H1 (cell line): ENCODE measurements at regions not wholly inside any gene's neighbourhood (a gene's known extent, or its start where the extent isn't known, plus 50 kb on each side); places are given as distances from the start of the nearest gene placed in this dataset.

ENCODE experiments used
- BRCA1 ChIP-seq: IDR thresholded peaks from 2 replicates; pipeline ENCODE4 v1.6.1; 2012; ENCODE audit warnings: low read depth, low read length, improper control_type of control experiment
- HDAC6 ChIP-seq: IDR thresholded peaks from one replicate; pipeline ENCODE4 v1.7.1; 2012; ENCODE audit warnings: low read depth, mild to moderate bottlenecking, inconsistent platforms, low read length, moderate library complexity
- JUN ChIP-seq: IDR thresholded peaks from 2 replicates; pipeline ENCODE4 v1.6.1; 2011; ENCODE audit warnings: low read depth, mild to moderate bottlenecking, improper control_type of control experiment, low read length
- KDM1A ChIP-seq: fragments of 200-600, 300-600 bp; sonication (generic); IDR thresholded peaks from 2 replicates; pipeline ENCODE4 v1.7.1; 2016; ENCODE audit warnings: mild to moderate bottlenecking, low read length, borderline replicate concordance
- RBBP5 ChIP-seq: IDR thresholded peaks from 2 replicates; pipeline ENCODE4 v1.7.1; 2012; ENCODE audit warnings: low read depth, mild to moderate bottlenecking, inconsistent platforms, low read length, moderate library complexity, borderline replicate concordance
- YY1 ChIP-seq: IDR thresholded peaks from 2 replicates; pipeline ENCODE4 v1.6.1; 2011; ENCODE audit warnings: low read depth, mild to moderate bottlenecking, low read length

GRCh38 chr16:85319984-85320440 is 207.7 kb upstream of the CIBAR2 start:
- TF ChIP-seq BRCA1 (no peak), KDM1A (no peak), HDAC6 (no peak), RBBP5 (no peak), JUN (no peak), YY1 (no peak)
